Astrocyte of the cerebellum (primary cell): ENCODE measurements at regions not wholly inside any gene's neighbourhood (a gene's known extent, or its start where the extent isn't known, plus 50 kb on each side); places are given as distances from the start of the nearest gene placed in this dataset.

Experiments used
- DNase-seq: peaks from one replicate; pipeline ENCODE4 v3.0.0-alpha.2; 2011; ENCODE audit warnings: low read depth
- H3K4me3 ChIP-seq: 2 replicates; pipeline ENCODE4 v1.5.1; 2011; ENCODE audit warnings: mild to moderate bottlenecking, low read depth, low read length, moderate library complexity
- in situ Hi-C: cut with HindIII; loops from 2 replicates; pipeline ENCODE4 v1.10.0; 2017; ENCODE audit warnings: low sequenced_read_pairs
- TF ChIP-seq, protein P1 (sequence below): IDR thresholded peaks from 2 replicates; pipeline ENCODE4 v1.5.1; 2012; ENCODE audit warnings: low read length, low read depth, moderate library complexity, mild to moderate bottlenecking; ENCODE audit errors: missing control alignments

GRCh38 chr12:77777274-77777673, 53.4 kb upstream of the NAV3 start:
- H3K4me3 ChIP-seq: no peak overlapping the region
- in situ Hi-C loops: no loop called here
- no peak for DNase-seq
- TF ChIP-seq, protein P1, sequence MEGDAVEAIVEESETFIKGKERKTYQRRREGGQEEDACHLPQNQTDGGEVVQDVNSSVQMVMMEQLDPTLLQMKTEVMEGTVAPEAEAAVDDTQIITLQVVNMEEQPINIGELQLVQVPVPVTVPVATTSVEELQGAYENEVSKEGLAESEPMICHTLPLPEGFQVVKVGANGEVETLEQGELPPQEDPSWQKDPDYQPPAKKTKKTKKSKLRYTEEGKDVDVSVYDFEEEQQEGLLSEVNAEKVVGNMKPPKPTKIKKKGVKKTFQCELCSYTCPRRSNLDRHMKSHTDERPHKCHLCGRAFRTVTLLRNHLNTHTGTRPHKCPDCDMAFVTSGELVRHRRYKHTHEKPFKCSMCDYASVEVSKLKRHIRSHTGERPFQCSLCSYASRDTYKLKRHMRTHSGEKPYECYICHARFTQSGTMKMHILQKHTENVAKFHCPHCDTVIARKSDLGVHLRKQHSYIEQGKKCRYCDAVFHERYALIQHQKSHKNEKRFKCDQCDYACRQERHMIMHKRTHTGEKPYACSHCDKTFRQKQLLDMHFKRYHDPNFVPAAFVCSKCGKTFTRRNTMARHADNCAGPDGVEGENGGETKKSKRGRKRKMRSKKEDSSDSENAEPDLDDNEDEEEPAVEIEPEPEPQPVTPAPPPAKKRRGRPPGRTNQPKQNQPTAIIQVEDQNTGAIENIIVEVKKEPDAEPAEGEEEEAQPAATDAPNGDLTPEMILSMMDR: no peak

GRCh38 chr12:77774761-77775160, 55.9 kb upstream of the NAV3 start:
- DNase-seq: no peak
- TF ChIP-seq, protein P1: no peak
- in situ Hi-C loops: no loop called here

GRCh38 chr12:77772676-77773298, 57.9 kb upstream of the NAV3 start:
- in situ Hi-C loops: no loop called here
- TF ChIP-seq, protein P1: no peak
- DNase-seq: no peak
- no peak overlapping the region for H3K4me3 ChIP-seq

More at GRCh38 chr12:77774761-77775160, 55.9 kb upstream of the NAV3 start:
- H3K4me3 ChIP-seq: no peak overlapping the region

- in situ Hi-C loops: no loop called here
- H3K4me3 ChIP-seq: no peak overlapping the region
- DNase-seq: no peak
- TF ChIP-seq, protein P1: no peak
These were observed 62.1 kb upstream of the NAV3 start for GRCh38 chr12:77768558-77768957.

GRCh38 chr12:77767756-77768343, 62.8 kb upstream of the NAV3 start:
- in situ Hi-C loops: no loop called here
- DNase-seq: no peak
- TF ChIP-seq, protein P1: no peak
- no peak overlapping the region for H3K4me3 ChIP-seq

- in situ Hi-C loops: no loop called here
- DNase-seq: no peak
- TF ChIP-seq, protein P1: no peak
- no peak overlapping the region for H3K4me3 ChIP-seq
These were observed 63.4 kb upstream of the NAV3 start for GRCh38 chr12:77767335-77767734.
